WTC11 (cell line): ENCODE measurements at regions not wholly inside any gene's neighbourhood (a gene's known extent, or its start where the extent isn't known, plus 50 kb on each side); places are given as distances from the start of the nearest gene placed in this dataset.

Source experiments
- ATAC-seq: fragments of 200-7000 bp; cut with Tn5 transposase; 2 replicates; pipeline ENCODE4 v1.10.0; 2021; ENCODE audit warnings: mild to moderate bottlenecking, moderate library complexity
- CTCF ChIA-PET: fragments of 300-600 bp; sonication (Branson Sonifier 250); formaldehyde crosslinking; loops from one replicate; lab custom pipeline; 2021; ENCODE audit warnings: antibody characterized with exemption; lab: Charles Lee
- POLR2A ChIA-PET: fragments of 350-600 bp; sonication (Branson Sonifier 250); formaldehyde crosslinking; loops from one replicate; lab custom pipeline; 2021; ENCODE audit warnings: antibody characterized with exemption; lab: Charles Lee
- DNase-seq: peaks from one replicate; pipeline ENCODE4 v3.0.0; 2021; ENCODE audit warnings: low spot score
- H3K27ac Mint-ChIP-seq: 2 replicates; pipeline ENCODE4 v1.8.0; 2021; ENCODE audit warnings: mixed read lengths
- H3K27me3 Mint-ChIP-seq: 2 replicates; pipeline ENCODE4 v1.8.0; 2021; ENCODE audit warnings: low read depth, mild to moderate bottlenecking, moderate library complexity, mixed read lengths
- H3K36me3 Mint-ChIP-seq: 2 replicates; pipeline ENCODE4 v1.8.0; 2021; ENCODE audit warnings: mixed read lengths
- H3K4me1 Mint-ChIP-seq: 2 replicates; pipeline ENCODE4 v1.8.0; 2022; ENCODE audit warnings: mixed read lengths
- H3K4me3 Mint-ChIP-seq: 2 replicates; pipeline ENCODE4 v1.8.0; 2021; ENCODE audit warnings: mild to moderate bottlenecking, moderate library complexity, mixed read lengths
- H3K9me3 Mint-ChIP-seq: 2 replicates; pipeline ENCODE4 v1.8.0; 2021; ENCODE audit warnings: mixed read lengths
- CREB1 ChIP-seq: sonication (generic); formaldehyde crosslinking; IDR thresholded peaks from 2 replicates; pipeline ENCODE4 v1.8.0; 2023; ENCODE audit warnings: mild to moderate bottlenecking, missing genetic modification reagents
- ELF4 ChIP-seq: sonication (generic); formaldehyde crosslinking; IDR thresholded peaks from 2 replicates; pipeline ENCODE4 v1.8.1; 2022; ENCODE audit warnings: low read depth, mild to moderate bottlenecking, moderate library complexity, missing genetic modification reagents
- ESRRA ChIP-seq: sonication (generic); formaldehyde crosslinking; IDR thresholded peaks from 2 replicates; pipeline ENCODE4 v1.8.1; 2022; ENCODE audit warnings: mild to moderate bottlenecking, missing genetic modification reagents, borderline replicate concordance
- NFE2L1 ChIP-seq: sonication (generic); formaldehyde crosslinking; IDR thresholded peaks from 2 replicates; pipeline ENCODE4 v1.8.1; 2023; ENCODE audit warnings: missing genetic modification reagents
- NFYB ChIP-seq: sonication (generic); formaldehyde crosslinking; conservative IDR thresholded peaks from 2 replicates; pipeline ENCODE4 v1.8.0; 2022; ENCODE audit warnings: low read depth, missing genetic modification reagents
- NR1H2 ChIP-seq: sonication (generic); formaldehyde crosslinking; IDR thresholded peaks from 2 replicates; pipeline ENCODE4 v1.9.0; 2021; ENCODE audit warnings: mild to moderate bottlenecking, moderate library complexity, missing genetic modification reagents
- RORB ChIP-seq: fragments of 250-450 bp; sonication (Bioruptor Pico); IDR thresholded peaks from 2 replicates; pipeline ENCODE4 v1.9.0; 2021; ENCODE audit warnings: mild to moderate bottlenecking
- SMAD4 ChIP-seq: sonication (generic); formaldehyde crosslinking; IDR thresholded peaks from 2 replicates; pipeline ENCODE4 v1.8.0; 2022; ENCODE audit warnings: mild to moderate bottlenecking, missing genetic modification reagents
- TP53 ChIP-seq: sonication (generic); formaldehyde crosslinking; IDR thresholded peaks from 2 replicates; pipeline ENCODE4 v1.8.1; 2023; ENCODE audit warnings: mild to moderate bottlenecking, missing genetic modification reagents
- ZNF232 ChIP-seq: sonication (generic); formaldehyde crosslinking; IDR thresholded peaks from 2 replicates; pipeline ENCODE4 v1.8.0; 2022; ENCODE audit warnings: mild to moderate bottlenecking, missing genetic modification reagents
- ZNF671 ChIP-seq: fragments of 250-450 bp; sonication (Bioruptor Pico); IDR thresholded peaks from 2 replicates; pipeline ENCODE4 v1.8.0; 2021; ENCODE audit warnings: mild to moderate bottlenecking
- TF ChIP-seq, protein P1 (sequence below): fragments of 250-450 bp; sonication (Bioruptor Pico); conservative IDR thresholded peaks from 2 replicates; pipeline ENCODE4 v1.9.0; 2021; ENCODE audit warnings: mild to moderate bottlenecking
- TF ChIP-seq, protein P2 (sequence below): sonication (generic); formaldehyde crosslinking; IDR thresholded peaks from 2 replicates; pipeline ENCODE4 v1.8.0; 2022; ENCODE audit warnings: mild to moderate bottlenecking, missing genetic modification reagents
- TF ChIP-seq, protein P3 (sequence below): sonication (generic); formaldehyde crosslinking; IDR thresholded peaks from 2 replicates; pipeline ENCODE4 v1.8.1; 2023; ENCODE audit warnings: mild to moderate bottlenecking, missing genetic modification reagents, borderline replicate concordance
- TF ChIP-seq, protein P4 (sequence below): sonication (generic); formaldehyde crosslinking; IDR thresholded peaks from 2 replicates; pipeline ENCODE4 v1.8.1; 2023; ENCODE audit warnings: mild to moderate bottlenecking, missing genetic modification reagents
- TF ChIP-seq, protein P5 (sequence below): fragments of 250-450 bp; sonication (Bioruptor Pico); IDR thresholded peaks from 2 replicates; pipeline ENCODE4 v2.1.2; 2022; ENCODE audit warnings: mild to moderate bottlenecking, moderate library complexity
- TF ChIP-seq, protein P6 (sequence below): fragments of 250-450 bp; sonication (Bioruptor Pico); IDR thresholded peaks from 2 replicates; pipeline ENCODE4 v1.9.0; 2021; ENCODE audit warnings: mild to moderate bottlenecking

DNA sequence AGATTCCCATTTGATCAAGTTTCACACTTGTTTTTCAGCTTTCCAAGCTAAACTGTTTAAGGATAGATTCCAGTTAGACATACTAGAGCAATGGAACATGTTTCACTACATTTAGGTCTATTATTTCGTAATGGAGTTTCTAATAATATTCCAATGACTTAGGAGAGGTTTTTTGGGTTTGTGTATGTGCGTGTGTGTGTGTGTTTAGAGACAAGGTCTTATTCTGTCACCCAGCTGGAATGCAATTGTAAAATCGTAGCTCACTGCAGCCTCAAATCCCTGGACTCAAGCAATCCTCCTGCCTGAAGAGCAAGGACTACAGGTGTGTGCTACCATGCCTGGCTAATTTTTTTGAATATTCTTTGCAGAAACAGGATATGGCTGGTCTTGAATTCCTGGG is 426.3 kb downstream of the ZFHX3 start:
- TF ChIP-seq RORB (CRISPR knock-in tag), result no peak
- TF ChIP-seq ZNF671, result no peak
- TF ChIP-seq, protein P1, sequence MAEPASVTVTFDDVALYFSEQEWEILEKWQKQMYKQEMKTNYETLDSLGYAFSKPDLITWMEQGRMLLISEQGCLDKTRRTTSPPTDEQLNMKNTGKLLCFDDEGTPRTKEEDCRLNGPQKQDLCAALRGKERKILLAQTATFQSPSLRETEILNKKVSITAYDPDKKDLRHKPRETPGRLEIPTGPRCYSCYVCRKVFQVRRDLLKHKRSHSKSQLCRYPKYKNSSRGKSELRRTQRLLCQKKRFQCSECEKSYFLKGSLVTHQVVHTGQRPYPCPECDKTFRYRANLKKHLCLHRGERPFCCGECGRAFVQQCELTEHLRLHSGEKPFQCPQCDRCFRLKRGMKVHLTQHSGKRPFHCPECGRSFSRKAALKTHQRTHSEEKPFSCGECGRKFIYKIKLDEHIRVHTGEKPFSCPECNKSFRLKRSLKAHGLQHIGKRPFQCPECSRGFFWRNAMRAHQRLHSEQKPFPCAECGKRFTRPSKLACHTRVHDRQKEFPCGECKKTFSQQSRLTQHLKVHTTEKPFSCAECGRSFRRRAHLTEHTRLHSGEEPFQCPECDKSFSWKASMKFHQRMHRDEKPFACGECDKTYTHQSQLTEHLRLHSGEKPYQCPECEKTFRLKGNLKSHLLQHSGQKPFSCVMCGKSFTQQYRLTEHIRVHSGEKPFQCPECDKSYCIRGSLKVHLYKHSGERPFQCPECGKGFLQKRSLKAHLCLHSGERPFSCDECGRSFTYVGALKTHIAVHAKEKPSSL (CRISPR knock-in tag), result no peak
- no peak for TF ChIP-seq TP53 (CRISPR knock-in tag)
- TF ChIP-seq, protein P2, sequence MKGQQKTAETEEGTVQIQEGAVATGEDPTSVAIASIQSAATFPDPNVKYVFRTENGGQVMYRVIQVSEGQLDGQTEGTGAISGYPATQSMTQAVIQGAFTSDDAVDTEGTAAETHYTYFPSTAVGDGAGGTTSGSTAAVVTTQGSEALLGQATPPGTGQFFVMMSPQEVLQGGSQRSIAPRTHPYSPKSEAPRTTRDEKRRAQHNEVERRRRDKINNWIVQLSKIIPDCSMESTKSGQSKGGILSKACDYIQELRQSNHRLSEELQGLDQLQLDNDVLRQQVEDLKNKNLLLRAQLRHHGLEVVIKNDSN, result no peak
- no peak for TF ChIP-seq NR1H2
- ChIA-PET POLR2A (no interaction called here), CTCF (no interaction called here)
- Mint-ChIP-seq H3K27me3 (no peaks in the 10 kb centered on the region), H3K4me3 (no peak overlapping the region), H3K27ac (no peak overlapping the region), H3K4me1 (peaks cover 19% of the 10 kb centered on the region), H3K9me3 (peaks cover 11% of the 10 kb centered on the region), H3K36me3 (peaks cover 17% of the 10 kb centered on the region)
- DNase-seq (no peak), ATAC-seq (no peak)

DNA sequence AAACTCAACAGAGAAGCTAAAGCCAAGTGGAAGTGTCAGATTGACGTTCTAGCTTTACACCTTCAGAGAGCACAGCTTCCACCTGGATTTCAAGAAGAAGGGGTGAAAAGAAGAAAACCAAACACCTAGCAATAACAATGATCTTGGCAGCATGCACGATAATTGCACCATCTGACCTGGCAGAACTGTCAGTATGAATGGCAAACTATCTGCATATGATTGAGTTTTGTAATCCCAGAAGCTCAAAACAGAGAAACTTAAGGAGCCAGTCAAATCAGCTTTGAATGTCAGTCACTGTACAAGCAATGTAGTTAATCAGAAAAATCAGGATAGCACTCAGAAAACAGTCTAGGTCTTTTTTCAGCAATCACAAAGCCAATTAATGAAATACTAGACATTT is 427.1 kb downstream of the ZFHX3 start:
- DNase-seq (no peak), ATAC-seq (no peak)
- TF ChIP-seq NFE2L1 (CRISPR knock-in tag) (no peak), ELF4 (CRISPR knock-in tag) (no peak), SMAD4 (CRISPR knock-in tag) (no peak), NFYB (CRISPR knock-in tag) (no peak), ESRRA (CRISPR knock-in tag) (no peak), ZNF232 (no peak), CREB1 (no peak)
- TF ChIP-seq, protein P3, sequence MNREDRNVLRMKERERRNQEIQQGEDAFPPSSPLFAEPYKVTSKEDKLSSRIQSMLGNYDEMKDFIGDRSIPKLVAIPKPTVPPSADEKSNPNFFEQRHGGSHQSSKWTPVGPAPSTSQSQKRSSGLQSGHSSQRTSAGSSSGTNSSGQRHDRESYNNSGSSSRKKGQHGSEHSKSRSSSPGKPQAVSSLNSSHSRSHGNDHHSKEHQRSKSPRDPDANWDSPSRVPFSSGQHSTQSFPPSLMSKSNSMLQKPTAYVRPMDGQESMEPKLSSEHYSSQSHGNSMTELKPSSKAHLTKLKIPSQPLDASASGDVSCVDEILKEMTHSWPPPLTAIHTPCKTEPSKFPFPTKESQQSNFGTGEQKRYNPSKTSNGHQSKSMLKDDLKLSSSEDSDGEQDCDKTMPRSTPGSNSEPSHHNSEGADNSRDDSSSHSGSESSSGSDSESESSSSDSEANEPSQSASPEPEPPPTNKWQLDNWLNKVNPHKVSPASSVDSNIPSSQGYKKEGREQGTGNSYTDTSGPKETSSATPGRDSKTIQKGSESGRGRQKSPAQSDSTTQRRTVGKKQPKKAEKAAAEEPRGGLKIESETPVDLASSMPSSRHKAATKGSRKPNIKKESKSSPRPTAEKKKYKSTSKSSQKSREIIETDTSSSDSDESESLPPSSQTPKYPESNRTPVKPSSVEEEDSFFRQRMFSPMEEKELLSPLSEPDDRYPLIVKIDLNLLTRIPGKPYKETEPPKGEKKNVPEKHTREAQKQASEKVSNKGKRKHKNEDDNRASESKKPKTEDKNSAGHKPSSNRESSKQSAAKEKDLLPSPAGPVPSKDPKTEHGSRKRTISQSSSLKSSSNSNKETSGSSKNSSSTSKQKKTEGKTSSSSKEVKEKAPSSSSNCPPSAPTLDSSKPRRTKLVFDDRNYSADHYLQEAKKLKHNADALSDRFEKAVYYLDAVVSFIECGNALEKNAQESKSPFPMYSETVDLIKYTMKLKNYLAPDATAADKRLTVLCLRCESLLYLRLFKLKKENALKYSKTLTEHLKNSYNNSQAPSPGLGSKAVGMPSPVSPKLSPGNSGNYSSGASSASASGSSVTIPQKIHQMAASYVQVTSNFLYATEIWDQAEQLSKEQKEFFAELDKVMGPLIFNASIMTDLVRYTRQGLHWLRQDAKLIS (CRISPR knock-in tag), result no peak
- TF ChIP-seq, protein P4, sequence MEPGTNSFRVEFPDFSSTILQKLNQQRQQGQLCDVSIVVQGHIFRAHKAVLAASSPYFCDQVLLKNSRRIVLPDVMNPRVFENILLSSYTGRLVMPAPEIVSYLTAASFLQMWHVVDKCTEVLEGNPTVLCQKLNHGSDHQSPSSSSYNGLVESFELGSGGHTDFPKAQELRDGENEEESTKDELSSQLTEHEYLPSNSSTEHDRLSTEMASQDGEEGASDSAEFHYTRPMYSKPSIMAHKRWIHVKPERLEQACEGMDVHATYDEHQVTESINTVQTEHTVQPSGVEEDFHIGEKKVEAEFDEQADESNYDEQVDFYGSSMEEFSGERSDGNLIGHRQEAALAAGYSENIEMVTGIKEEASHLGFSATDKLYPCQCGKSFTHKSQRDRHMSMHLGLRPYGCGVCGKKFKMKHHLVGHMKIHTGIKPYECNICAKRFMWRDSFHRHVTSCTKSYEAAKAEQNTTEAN (CRISPR knock-in tag), result no peak
- TF ChIP-seq, protein P2, result no peak
- TF ChIP-seq, protein P5, sequence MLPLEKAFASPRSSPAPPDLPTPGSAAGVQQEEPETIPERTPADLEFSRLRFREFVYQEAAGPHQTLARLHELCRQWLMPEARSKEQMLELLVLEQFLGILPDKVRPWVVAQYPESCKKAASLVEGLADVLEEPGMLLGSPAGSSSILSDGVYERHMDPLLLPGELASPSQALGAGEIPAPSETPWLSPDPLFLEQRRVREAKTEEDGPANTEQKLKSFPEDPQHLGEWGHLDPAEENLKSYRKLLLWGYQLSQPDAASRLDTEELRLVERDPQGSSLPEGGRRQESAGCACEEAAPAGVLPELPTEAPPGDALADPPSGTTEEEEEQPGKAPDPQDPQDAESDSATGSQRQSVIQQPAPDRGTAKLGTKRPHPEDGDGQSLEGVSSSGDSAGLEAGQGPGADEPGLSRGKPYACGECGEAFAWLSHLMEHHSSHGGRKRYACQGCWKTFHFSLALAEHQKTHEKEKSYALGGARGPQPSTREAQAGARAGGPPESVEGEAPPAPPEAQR (CRISPR knock-in tag), result no peak
- TF ChIP-seq, protein P6, sequence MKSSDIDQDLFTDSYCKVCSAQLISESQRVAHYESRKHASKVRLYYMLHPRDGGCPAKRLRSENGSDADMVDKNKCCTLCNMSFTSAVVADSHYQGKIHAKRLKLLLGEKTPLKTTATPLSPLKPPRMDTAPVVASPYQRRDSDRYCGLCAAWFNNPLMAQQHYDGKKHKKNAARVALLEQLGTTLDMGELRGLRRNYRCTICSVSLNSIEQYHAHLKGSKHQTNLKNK, result no peak
- H3K36me3 Mint-ChIP-seq, result peaks cover 25% of the 10 kb centered on the region
- H3K9me3 Mint-ChIP-seq, result peaks cover 17% of the 10 kb centered on the region
- H3K27me3 Mint-ChIP-seq, result no peaks in the 10 kb centered on the region
- ChIA-PET CTCF (no interaction called here), POLR2A (interaction anchor here (0.6 to 1.0 kb wide), 2 partner anchors 10 to 143 kb away, joined by 3 read pairs; no protein-coding TSS in a partner anchor)
- peak overlapping the region; percentile 7; the same call in 1 of the 2 replicates for H3K27ac Mint-ChIP-seq
- no peak overlapping the region for H3K4me3 Mint-ChIP-seq
- H3K4me1 Mint-ChIP-seq, result peaks cover 17% of the 10 kb centered on the region
